Mesenchymal stem cell (in vitro differentiated cells and primary cell): ENCODE measurements at regions not wholly inside any gene's neighbourhood (a gene's known extent, or its start where the extent isn't known, plus 50 kb on each side); places are given as distances from the start of the nearest gene placed in this dataset.

ENCODE experiments used
- DNase-seq: peaks from one replicate; pipeline ENCODE4 v3.0.0-alpha.2; 2013
- H2AFZ ChIP-seq: one replicate; pipeline ENCODE4 v1.6.1; 2013; ENCODE audit warnings: low read depth, mild to moderate bottlenecking, control low read depth, inconsistent platforms, low read length, moderate library complexity
- H2AK5ac ChIP-seq: 2 replicates; pipeline ENCODE4 v1.6.1; 2013; ENCODE audit warnings: low read length, moderate library complexity, mild to moderate bottlenecking, inconsistent platforms; ENCODE audit not compliant: severe bottlenecking
- H2BK120ac ChIP-seq: one replicate; pipeline ENCODE4 v1.6.1; 2013; ENCODE audit warnings: low read depth, mild to moderate bottlenecking, inconsistent platforms, low read length, moderate library complexity
- H2BK12ac ChIP-seq, 2 experiments: one replicate each; pipeline ENCODE4 v1.6.1; 2013; ENCODE audit warnings: inconsistent platforms in 2 of 2, low read length in 2 of 2, mild to moderate bottlenecking in 2 of 2, moderate library complexity in 2 of 2, control low read depth in 1 of 2
- H2BK15ac ChIP-seq: one replicate; pipeline ENCODE4 v1.6.1; 2013; ENCODE audit warnings: mild to moderate bottlenecking, low read depth, inconsistent platforms; ENCODE audit not compliant: poor library complexity, severe bottlenecking
- H2BK5ac ChIP-seq: 2 replicates; pipeline ENCODE4 v1.6.1; 2013; ENCODE audit warnings: low read depth, mild to moderate bottlenecking, low read length, control low read depth, inconsistent platforms; ENCODE audit not compliant: poor library complexity, severe bottlenecking
- H3K14ac ChIP-seq, 2 experiments: one replicate each; pipeline ENCODE4 v1.6.1; 2013; ENCODE audit warnings: inconsistent platforms in 2 of 2, low read length in 2 of 2, control low read depth in 1 of 2, mild to moderate bottlenecking in 1 of 2, moderate library complexity in 1 of 2
- H3K18ac ChIP-seq, 2 experiments: one replicate each; pipeline ENCODE4 v1.6.1; 2013; ENCODE audit warnings: inconsistent platforms in 2 of 2, low read length in 2 of 2, control low read depth in 1 of 2, low read depth in 1 of 2, mild to moderate bottlenecking in 1 of 2
- H3K23ac ChIP-seq, 2 experiments: one replicate each; pipeline ENCODE4 v1.6.1; 2013; ENCODE audit warnings: inconsistent platforms in 2 of 2, low read length in 2 of 2, mild to moderate bottlenecking in 2 of 2, moderate library complexity in 2 of 2, control low read depth in 1 of 2
- H3K27ac ChIP-seq: 2 replicates; pipeline ENCODE4 v1.5.1; 2013; ENCODE audit warnings: mild to moderate bottlenecking, moderate library complexity, low read length, control low read depth, inconsistent platforms; ENCODE audit not compliant: poor library complexity, severe bottlenecking
- H3K27me3 ChIP-seq, 2 experiments: 2 replicates each; pipeline versions ENCODE4 v1.6.1 to v1.7.0; 2013; ENCODE audit warnings: low read length in 2 of 2, mild to moderate bottlenecking in 2 of 2, moderate library complexity in 2 of 2, control low read depth in 1 of 2, inconsistent platforms in 1 of 2; ENCODE audit not compliant: control insufficient read depth in 1 of 2, insufficient read depth in 1 of 2
- H3K36me3 ChIP-seq, 2 experiments: 2 replicates each; pipeline versions ENCODE4 v1.6.1 to v1.7.0; 2013; ENCODE audit warnings: low read length in 2 of 2, control low read depth in 1 of 2, inconsistent platforms in 1 of 2, low read depth in 1 of 2, mild to moderate bottlenecking in 1 of 2; ENCODE audit not compliant: insufficient read depth in 2 of 2, control insufficient read depth in 1 of 2
- H3K4ac ChIP-seq, 2 experiments: one replicate each; pipeline ENCODE4 v1.6.1; 2013; ENCODE audit warnings: inconsistent platforms in 2 of 2, low read length in 2 of 2, mild to moderate bottlenecking in 2 of 2, moderate library complexity in 2 of 2, control low read depth in 1 of 2, low read depth in 1 of 2
- H3K4me1 ChIP-seq: 2 replicates; pipeline ENCODE4 v1.6.1; 2013; ENCODE audit warnings: low read depth, low read length, control low read depth; ENCODE audit not compliant: control insufficient read depth, insufficient read depth
- H3K4me2 ChIP-seq: 2 replicates; pipeline ENCODE4 v1.6.1; 2013; ENCODE audit warnings: low read length, mild to moderate bottlenecking, inconsistent platforms; ENCODE audit not compliant: poor library complexity, severe bottlenecking
- H3K4me3 ChIP-seq, 2 experiments: 2 replicates each; pipeline versions ENCODE4 v1.5.1 to v1.7.0; 2013; ENCODE audit warnings: low read length in 2 of 2, mild to moderate bottlenecking in 2 of 2, control low read depth in 1 of 2, low read depth in 1 of 2; ENCODE audit not compliant: insufficient read depth in 1 of 2
- H3K79me1 ChIP-seq: replicated peaks from 2 replicates; pipeline ENCODE4 v1.6.1; 2013; ENCODE audit warnings: mild to moderate bottlenecking, control low read depth, low read length, inconsistent platforms; ENCODE audit not compliant: poor library complexity, severe bottlenecking
- H3K9ac ChIP-seq: 2 replicates; pipeline ENCODE4 v1.7.0; 2013; ENCODE audit warnings: mild to moderate bottlenecking, low read length, moderate library complexity
- H3K9me3 ChIP-seq: 2 replicates; pipeline ENCODE4 v1.7.0; 2013; ENCODE audit warnings: mild to moderate bottlenecking, low read length; ENCODE audit not compliant: control insufficient read depth
- H4K8ac ChIP-seq: one replicate; pipeline ENCODE4 v1.6.1; 2013; ENCODE audit warnings: inconsistent platforms, mild to moderate bottlenecking, low read length, moderate library complexity
- H4K91ac ChIP-seq: one replicate; pipeline ENCODE4 v1.6.1; 2013; ENCODE audit warnings: mild to moderate bottlenecking, low read length, inconsistent platforms
- WGBS: methylation state at CpG from one replicate; pipeline ENCODE4 v1.1.7; 2013; ENCODE audit warnings: mixed read lengths; 5-methylcytosine and 5-hydroxymethylcytosine counted together

- H2BK12ac ChIP-seq: no peak overlapping the region
These were observed 162.9 kb upstream of the AGAP1 start for GRCh38 chr2:235330775-235331451.

GRCh38 chr2:235332240-235332890, 161.5 kb upstream of the AGAP1 start:
- 86% methylated on average over 5 of the region's 5 CpGs for WGBS
- Histone ChIP-seq H3K4ac (peak overlapping the region in 1 of 2 experiments; percentile 12), H3K4me3 (no peak overlapping the region), H3K9ac (no peak overlapping the region), H2AK5ac (no peak overlapping the region), H3K18ac (no peak overlapping the region), H2BK12ac (no peak overlapping the region), H3K9me3 (peaks cover 10% of the 10 kb centered on the region), H2BK15ac (no peak overlapping the region), H2AFZ (no peak overlapping the region), H4K8ac (no peak overlapping the region), H3K79me1 (no peaks in the 10 kb centered on the region), H4K91ac (no peak overlapping the region), H3K4me1 (peaks cover 6% of the 10 kb centered on the region), H3K36me3 (no peaks in the 10 kb centered on the region), H3K27ac (no peak overlapping the region), H2BK120ac (no peak overlapping the region), H3K14ac (no peak overlapping the region), H2BK5ac (no peak overlapping the region), H3K23ac (no peak overlapping the region), H3K27me3 (peaks cover 3 to 4% of the 10 kb centered on the region in 2 experiments), H3K4me2 (no peak overlapping the region)
- DNase-seq: no peak

More at GRCh38 chr2:235330775-235331451, 162.9 kb upstream of the AGAP1 start:
- Histone ChIP-seq H3K4me1 (peaks cover 8% of the 10 kb centered on the region), H3K79me1 (no peaks in the 10 kb centered on the region), H3K14ac (no peak overlapping the region), H3K9me3 (peaks cover 10% of the 10 kb centered on the region), H2BK120ac (no peak overlapping the region), H3K18ac (no peak overlapping the region), H2BK15ac (no peak overlapping the region), H3K4ac (no peak overlapping the region), H3K4me2 (peak overlapping the region; percentile 53), H2BK5ac (no peak overlapping the region), H3K36me3 (no peaks in the 10 kb centered on the region), H4K8ac (no peak overlapping the region), H3K23ac (no peak overlapping the region), H4K91ac (no peak overlapping the region), H2AFZ (no peak overlapping the region), H3K27ac (no peak overlapping the region), H3K9ac (no peak overlapping the region), H3K27me3 (peaks cover 4 to 5% of the 10 kb centered on the region in 2 experiments), H3K4me3 (no peak overlapping the region), H2AK5ac (no peak overlapping the region)
- WGBS: 75% methylated on average over 11 of the region's 11 CpGs
- no peak for DNase-seq

GRCh38 chr2:235333076-235333475, 160.8 kb upstream of the AGAP1 start:
- Histone ChIP-seq H3K4me1 (peaks cover under 1% of the 10 kb centered on the region), H3K27me3 (peaks cover 8 to 10% of the 10 kb centered on the region in 2 experiments), H3K27ac (no peak overlapping the region), H3K9me3 (peaks cover 14% of the 10 kb centered on the region), H2BK5ac (no peak overlapping the region), H3K79me1 (no peaks in the 10 kb centered on the region), H3K36me3 (no peaks in the 10 kb centered on the region), H3K4me2 (no peak overlapping the region), H2AK5ac (no peak overlapping the region), H3K9ac (no peak overlapping the region), H3K4ac (no peak overlapping the region), H2BK120ac (no peak overlapping the region), H3K23ac (no peak overlapping the region), H2BK12ac (no peak overlapping the region), H2BK15ac (no peak overlapping the region), H3K4me3 (no peak overlapping the region), H2AFZ (no peak overlapping the region), H4K91ac (no peak overlapping the region), H4K8ac (no peak overlapping the region), H3K14ac (no peak overlapping the region), H3K18ac (no peak overlapping the region)
- 53% methylated on average over 5 of the region's 5 CpGs for WGBS
- DNase-seq: peak; percentile 43

- H4K91ac ChIP-seq: no peak overlapping the region
- no peak overlapping the region for H3K14ac ChIP-seq
- H3K9me3 ChIP-seq: peaks cover 23% of the 10 kb centered on the region
- H3K18ac ChIP-seq: no peak overlapping the region
- peak overlapping the region in 1 of 2 experiments; percentile 47 for H2BK12ac ChIP-seq
- peaks cover 12 to 14% of the 10 kb centered on the region in 2 experiments for H3K27me3 ChIP-seq
- WGBS: 66% methylated on average over 4 of the region's 4 CpGs
- no peaks in the 10 kb centered on the region for H3K36me3 ChIP-seq
- no peak overlapping the region for H3K9ac ChIP-seq
- H3K23ac ChIP-seq: no peak overlapping the region
- no peak overlapping the region for H2BK5ac ChIP-seq
- no peak overlapping the region for H2BK15ac ChIP-seq
- peak overlapping the region in 1 of 2 experiments; percentile 13 for H3K4ac ChIP-seq
- H3K4me1 ChIP-seq: no peaks in the 10 kb centered on the region
- H2BK120ac ChIP-seq: no peak overlapping the region
- DNase-seq: no peak
- peak overlapping the region in 1 of 2 experiments; percentile 3 for H3K4me3 ChIP-seq
- H3K4me2 ChIP-seq: no peak overlapping the region
- no peak overlapping the region for H4K8ac ChIP-seq
- H3K79me1 ChIP-seq: no peaks in the 10 kb centered on the region
- no peak overlapping the region for H3K27ac ChIP-seq
- H2AFZ ChIP-seq: no peak overlapping the region
- H2AK5ac ChIP-seq: no peak overlapping the region
These were observed 159.7 kb upstream of the AGAP1 start for GRCh38 chr2:235334179-235334578.
